NAMALWA (cell line): ENCODE measurements at regions not wholly inside any gene's neighbourhood (a gene's known extent, or its start where the extent isn't known, plus 50 kb on each side); places are given as distances from the start of the nearest gene placed in this dataset.

ENCODE experiments used
- DNase-seq: peaks from one replicate; pipeline ENCODE4 v3.0.0-alpha.2; 2015; ENCODE audit warnings: low spot score

DNA sequence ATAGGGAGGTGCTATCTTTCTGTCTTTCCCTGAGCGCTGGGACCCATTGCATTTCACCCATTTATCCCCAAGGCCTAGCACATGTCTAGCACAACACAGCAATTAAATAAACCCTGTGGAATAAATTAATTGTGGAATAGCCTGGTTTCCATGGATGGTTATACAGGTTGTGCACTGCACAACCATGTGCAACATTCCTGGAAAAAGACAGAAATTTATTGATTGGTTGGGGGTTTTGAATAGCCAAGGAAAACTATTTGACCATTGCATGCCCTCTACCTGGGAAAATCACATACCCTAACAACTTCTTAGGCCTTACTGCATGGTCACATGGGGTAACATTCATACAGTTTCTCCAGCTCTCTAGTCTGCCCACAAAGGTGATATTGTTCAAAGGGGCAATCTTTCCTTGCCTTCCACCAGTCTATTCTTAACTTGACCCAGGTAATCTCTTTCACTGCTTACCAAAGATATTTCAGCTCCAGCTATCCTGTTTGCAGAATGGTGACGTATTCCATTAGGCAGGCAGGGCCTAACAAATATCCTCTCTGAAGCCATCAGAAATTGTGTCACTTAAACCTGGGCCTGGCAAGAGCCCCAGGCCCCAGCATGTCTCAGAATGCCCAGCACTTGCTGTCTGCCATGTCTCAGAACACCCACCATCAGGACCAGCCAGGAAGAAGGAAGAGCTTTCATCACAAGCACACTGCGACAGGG lies 157.9 kb upstream of the RAB4A start:
- DNase-seq, result no peak

DNA sequence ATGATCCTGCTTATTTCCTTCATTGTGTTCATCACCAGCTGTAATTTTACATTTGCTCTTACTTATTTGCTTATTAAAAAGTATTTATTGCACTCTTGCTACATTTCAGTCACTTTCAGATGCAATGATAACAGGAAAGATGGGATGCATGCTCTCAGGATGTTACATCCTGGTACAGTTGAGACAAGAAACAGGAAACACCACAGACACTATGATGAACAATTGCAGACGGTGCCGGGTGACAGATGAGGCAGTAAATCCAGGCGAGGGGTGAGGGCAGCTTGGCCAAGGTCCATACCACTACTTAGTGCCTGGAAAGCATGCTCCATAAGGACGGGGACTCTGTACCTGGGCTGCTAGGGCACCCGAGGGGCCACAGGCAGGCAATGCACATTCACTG lies 156.6 kb upstream of the RAB4A start:
- DNase-seq, result no peak

DNA sequence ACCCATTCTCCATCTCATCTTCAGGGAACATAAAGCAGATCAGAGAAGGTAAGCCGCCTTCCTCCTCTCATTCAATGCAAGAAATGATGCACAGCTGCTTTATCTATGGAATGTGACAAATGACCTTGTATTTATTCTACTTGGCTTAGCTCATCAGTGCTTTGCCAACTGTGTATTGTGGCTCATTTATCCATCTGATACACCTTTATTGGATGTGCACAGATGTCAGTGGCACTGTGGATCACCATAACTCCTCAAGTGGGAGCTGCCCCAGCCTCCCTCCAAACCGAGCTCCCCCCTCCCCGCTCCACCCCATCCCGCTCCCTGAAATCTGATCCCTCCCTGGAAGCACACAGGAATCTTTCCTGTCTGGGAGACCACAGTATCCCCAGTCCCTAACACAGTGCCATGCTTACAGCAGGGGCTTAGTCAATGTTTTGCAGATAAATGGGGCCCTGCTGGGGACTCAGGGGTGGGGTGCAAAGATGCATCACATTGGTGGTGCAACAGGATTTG lies 156.0 kb upstream of the RAB4A start:
- DNase-seq, result no peak

DNA sequence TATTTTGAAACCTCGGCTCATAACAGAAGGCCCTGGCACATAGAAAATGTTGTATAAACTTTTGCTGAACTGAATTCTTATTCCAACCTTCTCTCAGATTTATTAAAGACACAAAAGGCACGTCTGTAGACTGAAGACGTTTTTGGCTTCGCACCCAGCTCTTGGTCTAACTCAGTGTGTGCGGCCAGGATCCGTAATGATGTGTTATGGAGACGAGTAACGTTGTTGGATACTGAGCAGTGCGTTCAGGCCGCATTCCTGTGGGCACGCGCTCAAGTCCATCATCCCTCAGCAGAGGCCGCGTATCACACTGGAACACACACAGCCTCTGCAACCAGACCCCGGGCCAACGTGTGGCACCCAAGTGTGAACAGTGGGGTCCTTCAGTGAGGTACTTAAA lies 154.8 kb upstream of the RAB4A start:
- DNase-seq, result no peak

DNA sequence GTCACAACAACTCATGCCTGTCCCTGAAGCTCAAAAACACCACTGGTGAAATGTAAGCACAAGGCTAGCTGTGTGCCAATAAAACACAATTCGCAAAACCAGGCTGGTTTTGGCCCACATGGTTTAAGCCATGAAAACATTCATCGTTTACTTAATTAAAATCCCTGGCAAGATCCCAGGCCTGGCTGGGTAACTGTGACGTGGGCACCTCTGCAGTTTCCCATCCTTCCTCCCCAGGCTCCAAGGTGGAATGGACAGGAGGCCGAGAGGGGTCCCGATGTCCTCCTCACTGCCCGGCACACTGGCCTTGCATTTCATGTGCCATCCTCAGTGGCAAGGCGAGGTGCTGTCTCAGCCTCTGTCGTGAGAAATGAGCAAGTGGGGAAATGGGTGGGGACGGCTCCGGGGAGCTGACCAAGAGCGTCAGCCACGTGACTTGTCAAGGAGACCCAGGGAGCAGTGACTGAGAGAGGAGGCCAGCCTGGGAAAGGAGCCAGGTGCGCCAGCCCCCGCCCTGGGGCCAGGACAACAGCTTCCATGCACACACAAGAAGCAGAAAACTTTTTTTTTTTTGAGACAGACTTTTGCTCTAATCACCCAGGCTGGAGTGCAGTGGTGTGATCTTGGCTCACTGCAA lies 153.1 kb upstream of the RAB4A start:
- no peak for DNase-seq

DNA sequence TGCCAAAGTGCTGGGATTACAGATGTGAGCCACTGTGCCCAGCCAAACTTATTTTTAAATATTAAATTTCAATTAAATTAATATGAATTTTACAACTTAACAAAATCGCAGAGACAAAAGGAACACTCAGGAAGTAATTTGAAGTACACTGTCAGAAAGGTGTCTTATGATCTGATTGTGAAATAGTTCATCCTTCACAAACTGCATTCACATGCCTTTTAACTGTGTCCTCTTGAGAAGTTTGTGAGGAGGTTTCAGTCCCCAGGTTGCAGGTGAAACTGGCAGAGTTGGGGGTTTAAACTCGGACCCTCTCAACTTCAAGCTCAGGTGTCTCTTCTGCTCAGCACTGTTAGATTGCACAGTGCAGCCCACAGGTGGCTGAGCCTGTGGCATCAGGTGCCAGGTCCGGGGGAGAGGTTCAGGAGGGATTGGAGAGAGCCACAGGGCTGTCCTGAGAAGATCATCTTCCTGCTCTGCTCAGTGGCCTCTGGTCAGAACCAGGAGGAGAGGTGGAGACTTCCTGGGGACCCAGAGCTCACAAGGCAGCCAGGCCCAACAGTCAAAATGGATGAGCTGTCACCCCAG lies 152.3 kb upstream of the RAB4A start:
- DNase-seq, result no peak

DNA sequence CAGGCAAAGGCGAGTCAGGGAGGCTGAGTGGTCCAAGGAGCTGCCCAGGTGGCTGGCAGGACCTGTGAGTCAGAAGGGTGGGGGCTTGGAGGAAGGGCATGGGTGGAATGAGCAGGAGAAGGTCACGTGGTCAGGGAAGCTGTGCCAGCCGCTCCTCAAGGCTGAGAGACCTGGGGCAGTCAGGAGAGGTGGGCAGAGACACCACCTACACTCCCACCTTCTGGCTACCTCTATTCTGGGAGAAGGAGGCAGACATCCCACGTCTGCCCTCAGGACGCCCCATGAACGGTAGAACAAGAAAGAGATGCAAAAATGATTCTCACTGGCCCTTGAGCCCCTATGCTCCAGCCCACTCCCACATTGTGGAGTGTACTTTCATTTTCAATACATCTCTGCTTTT lies 151.8 kb upstream of the RAB4A start:
- no peak for DNase-seq

DNA sequence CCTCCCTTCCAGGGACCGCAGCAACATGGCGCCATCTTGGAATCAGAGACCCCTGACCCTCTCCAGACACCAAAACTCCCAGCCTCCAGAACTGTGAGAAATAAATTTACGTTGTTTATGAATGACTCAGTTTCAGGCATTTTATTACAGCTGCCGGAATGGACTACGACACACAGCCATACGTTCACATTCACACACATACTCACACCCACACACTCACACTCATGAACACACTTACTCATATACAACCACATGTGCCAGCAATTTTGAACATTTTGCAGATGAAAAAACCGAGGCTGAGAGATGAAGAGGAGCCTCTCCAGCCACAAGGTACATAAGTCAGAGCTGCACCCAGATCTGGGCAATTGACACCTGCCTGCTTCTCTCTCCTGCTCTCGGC lies 151.0 kb upstream of the RAB4A start:
- DNase-seq, result no peak

DNA sequence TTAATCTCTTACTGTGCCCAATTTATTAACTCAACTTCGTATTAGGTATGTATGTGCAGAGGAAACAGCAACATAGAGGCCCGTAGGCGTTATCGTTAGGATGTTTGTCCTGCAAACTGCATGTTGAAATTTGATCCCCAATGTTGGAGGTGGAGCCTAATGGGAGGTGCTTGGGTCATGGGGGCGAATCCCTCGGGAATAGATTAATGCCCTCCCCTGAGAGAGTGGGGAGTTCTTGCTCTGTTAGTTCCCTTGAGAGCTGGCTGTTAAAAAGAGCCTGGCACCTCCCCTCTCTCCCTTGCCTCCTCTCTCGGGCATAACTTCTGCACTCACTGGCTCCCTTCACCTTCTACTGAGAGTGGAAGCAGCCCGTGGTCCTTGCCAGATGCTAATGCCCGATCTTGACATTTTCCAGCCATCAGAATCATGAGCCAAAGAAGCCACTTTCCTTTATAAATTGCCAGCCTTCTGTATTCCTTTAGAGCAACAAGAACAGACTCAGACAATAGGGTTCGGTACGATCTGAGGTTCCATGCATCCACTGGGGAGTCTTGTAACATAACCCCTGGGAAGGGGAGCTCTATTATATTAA lies 149.0 kb upstream of the RAB4A start:
- DNase-seq, result no peak

DNA sequence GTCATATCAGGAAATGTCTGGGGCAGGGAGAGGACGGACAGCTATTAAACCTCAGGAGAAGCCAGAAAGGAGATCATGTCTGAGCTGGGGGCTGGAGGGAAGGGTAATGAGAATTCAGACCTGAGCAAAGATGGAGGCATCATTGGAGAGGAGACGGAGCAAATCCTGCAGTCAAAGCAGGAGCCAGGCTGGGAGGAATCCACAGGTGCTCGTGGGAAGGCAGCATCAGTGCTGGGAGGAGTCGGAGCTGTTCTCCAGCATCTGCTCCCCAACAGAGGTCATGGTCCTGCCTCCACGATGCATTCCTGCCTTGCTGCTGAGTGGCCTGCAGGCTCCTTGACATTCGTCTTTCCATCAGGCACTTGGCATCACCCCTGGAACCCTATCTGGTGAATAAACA lies 148.3 kb upstream of the RAB4A start:
- DNase-seq, result no peak

DNA sequence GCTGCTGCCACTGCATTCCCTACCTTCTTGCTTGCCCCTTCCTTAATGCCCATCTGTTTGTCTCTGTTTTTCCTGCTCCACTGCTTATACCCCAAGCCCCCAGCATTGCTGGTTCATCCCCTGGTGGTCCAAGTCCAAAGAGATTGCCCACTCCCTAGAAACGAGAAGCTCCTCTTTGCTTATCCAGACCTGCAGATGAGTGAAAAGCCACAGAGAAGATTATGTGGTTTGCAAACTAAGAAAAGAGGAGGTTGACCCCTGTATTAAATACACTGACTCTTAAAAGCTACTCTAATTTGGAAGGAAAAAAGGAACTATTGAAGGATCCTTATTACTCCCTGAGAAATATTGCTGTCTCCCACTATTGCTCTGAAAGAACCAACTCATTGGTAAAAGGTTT lies 146.8 kb upstream of the RAB4A start:
- DNase-seq, result no peak

DNA sequence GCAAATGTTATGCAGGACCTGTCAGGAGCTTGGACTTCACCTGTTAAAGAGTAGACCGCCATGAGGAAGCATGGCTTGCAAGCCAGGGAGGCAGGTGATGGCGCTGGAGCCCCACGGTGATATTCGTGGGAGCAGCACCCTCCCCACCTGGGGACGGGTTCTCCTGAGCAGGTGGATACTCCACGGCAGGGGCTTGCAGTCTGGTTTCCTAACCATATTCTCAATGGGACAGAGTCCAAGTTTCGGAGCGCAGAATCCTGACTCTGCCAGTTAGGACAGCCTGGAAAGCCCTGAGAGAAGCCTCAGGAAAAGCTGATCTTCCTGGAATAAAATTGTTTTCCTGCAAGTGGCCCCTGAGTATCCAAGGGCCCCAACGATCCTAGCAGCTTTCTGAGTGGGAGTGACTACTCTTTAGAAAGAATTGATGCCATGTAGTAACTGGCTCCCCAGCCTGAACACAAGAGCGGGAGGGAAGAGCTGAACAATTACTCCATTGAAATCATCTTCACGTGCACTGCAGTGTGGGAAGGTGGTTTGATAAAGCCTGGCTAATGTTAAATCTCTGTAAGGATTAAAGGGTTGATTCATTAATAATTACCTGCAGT lies 146.3 kb upstream of the RAB4A start:
- DNase-seq, result no peak

DNA sequence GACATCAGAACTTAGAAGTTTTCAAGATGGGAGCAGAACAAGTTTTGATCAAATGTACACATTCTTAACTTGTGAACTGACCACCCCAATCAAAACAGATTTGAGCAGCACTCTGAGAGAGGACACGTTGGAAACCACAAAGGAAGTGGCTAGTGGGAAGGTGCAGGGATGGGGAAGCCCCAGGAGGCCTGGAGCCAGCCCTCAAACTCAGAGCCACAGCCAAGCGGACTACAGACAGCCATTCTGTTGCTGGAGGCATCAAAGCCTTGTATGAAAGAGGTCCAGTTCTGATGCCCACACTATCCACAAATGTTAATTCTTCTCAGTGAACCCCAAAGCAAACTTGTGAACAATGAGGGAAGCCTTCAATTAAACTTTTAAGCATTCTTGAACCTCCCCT lies 143.6 kb upstream of the RAB4A start:
- no peak for DNase-seq

DNA sequence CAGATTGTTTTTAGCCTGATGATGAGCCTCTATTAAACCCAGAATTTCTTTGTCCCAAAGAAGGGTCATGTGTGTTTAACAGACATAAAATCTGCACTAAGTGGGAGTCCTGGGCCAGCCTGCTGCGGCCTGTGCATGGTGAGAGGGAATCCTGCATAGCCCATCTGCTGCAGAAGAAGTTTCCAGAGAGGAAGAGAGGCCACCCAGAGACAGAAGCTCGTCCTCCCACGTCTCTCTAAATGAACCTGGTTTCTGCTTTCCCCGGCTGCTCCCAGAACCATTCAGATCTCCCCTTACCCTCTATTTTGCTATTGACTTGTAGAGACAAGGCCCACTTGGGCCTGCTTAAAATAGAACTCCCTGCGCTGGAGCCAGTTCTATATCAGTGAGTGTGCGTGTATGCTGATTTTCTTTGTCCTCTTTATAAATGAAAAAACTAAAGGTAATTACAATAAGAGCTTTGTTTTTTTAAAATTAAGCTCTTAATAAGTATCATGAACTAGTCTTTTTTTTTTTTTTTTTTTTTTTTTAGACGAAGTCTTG lies 142.8 kb upstream of the RAB4A start:
- no peak for DNase-seq

DNA sequence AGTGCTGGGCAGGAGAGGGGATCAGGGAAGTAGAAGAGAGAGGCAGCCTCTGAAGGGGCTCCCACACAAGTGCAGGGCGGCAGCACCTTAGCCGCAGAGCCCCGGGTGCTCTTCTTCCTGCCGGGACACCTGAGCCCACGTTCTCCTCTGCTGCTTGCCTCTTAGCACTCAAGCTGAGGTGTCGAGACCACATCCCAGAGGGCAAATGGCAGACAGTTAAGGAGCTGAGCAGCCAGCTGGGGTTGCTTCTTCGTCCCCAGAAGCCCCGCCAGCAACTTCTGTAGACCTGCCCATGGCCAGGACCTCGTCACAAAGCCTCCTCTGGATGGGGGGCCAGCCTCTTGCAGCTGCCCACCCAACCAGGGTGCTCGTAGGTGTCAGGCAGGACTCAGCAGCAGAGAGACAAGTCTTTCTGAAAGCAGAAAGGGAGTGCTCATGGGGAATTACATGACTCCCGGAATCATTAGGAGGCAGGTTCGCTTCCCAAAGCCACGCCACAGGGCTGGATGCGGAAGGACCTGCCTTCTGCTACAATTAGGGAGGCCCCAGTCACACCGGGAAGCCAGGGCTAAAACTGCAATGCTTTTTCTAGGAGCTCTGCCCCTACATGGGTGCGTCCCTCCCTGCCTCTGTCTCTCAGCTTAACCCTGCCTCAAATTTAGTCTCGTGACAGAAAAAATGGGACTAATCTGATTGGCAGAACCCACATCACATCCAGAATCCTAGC lies 141.4 kb upstream of the RAB4A start:
- DNase-seq, result no peak

DNA sequence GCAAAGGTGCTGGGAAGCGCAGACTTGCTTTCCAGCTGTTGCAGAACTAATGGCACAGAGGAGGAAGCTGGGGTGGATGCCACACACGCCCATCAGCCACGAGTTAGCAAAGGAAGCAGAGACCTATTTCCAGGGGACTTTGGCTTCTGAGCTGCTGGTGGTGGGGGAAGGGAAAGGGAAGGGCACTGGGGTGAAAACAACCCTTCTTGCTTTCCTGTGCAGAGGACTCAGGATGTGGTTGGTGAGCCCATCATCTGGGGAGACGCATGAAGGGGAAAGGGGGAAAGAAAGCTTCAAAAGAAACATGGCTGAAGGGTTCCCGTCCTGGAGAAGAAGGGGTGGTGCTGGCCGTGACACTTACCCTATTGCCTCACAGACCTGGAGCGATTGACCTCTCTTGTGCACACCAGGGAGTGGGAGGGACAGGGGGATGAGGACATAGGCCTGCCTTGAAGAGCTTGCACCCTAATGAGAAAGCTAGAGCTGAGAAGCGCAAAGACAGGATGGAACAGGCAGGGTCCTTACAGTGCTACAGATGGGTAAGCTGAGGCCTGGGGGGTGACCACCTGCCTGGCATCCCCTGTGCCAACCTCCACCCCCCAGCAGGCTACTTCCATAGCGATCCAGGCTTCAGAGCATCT lies 140.8 kb upstream of the RAB4A start:
- no peak for DNase-seq

DNA sequence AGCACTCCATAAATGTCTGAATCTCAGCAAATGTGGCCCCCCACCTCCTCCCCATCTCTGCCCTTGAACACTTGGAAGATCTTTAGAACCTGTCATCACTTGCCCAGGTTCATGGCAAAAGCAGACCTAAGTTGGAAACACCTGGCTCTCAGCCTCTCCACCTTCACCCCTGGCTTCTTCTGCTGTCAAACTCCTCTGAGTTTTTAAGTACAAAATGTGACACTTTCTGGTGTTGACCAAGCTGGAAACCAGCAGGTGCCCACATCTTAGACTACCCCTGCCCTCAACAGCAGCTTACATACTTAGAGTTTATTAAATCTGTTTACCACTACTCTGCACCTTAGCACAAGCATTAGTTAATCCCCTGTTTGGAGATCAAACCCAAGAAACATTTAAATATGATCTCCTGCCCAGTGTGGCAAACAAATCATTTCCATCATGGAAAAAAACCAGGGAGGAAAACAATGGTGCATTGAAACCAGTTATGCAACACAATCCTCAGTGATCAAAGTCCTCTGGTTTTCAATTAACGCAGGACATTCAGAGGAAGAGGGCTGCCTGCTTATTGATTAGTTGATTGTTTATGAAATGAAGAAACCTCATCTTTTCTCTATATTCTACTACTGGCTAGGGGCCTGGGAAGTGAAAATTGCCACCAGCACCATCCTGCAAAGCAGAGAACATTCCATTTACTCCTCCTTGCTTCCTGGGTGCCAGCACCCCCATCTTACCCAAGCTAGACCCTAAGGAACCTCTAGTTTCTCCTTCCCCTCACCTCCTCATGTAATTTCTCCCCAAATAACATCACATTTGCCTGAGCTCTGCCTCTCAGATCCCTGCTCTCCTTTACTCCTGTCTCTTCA lies 139.4 kb upstream of the RAB4A start:
- DNase-seq, result no peak

DNA sequence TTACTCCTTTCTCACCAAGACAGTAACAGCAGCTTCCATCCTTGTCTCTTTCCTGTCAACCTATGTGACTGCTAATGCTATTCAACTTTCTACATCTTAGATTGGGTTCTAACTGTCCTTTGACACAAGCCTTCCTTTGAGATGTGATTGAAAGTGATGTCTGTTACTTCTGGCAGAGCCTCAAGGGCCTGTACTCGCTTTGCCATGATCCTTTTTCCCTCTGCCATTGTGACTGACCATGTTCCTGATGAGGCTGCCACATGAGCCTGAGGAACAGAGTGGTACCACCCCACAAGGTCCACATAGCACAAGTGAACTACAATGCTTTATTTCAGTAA lies 138.8 kb upstream of the RAB4A start:
- no peak for DNase-seq

DNA sequence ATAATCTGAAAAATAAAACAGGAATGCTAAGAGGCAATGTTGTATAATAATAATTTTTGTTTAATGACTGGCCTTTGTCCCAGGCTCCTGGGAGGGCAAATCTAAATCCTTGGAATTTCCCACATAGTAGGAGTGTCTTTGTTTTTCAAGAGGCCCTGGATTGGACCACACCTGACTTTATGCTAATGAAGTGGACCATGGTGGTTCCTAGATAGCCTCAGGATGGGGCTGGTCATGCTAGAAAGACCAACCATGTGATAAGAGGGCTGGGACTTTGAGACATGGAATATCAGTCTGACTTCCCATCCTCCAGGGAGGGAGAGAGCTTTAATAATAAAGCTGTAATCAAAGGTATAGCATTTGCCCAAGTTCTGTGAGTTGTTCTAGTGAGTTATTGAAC lies 138.2 kb upstream of the RAB4A start:
- no peak for DNase-seq

DNA sequence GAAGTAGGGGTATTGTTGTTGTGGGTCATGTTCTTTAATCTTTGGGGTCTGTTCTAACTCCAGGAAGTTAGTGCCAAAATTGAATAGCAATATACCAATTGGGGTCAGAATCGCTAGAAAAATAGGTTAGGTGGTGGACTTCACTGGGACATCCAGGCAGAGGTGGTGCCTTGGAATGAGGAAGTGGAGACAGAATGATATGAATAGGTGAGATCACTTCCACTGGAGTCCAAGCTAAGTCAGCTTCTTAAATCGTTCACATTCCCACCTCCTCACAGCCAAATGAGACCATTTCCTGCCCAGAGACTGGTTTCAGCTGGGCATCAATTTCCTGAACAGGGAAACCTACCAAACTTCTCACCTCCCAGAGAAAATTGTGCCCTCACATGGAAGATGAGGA lies 137.8 kb upstream of the RAB4A start:
- no peak for DNase-seq
